Uterus (tissue), 2 donors: ENCODE measurements at regions not wholly inside any gene's neighbourhood (a gene's known extent, or its start where the extent isn't known, plus 50 kb on each side); places are given as distances from the start of the nearest gene placed in this dataset.

Experiments
- CTCF ChIP-seq, 4 experiments: fragments of 200-600 bp in 2 of 4; fragments of 450-650 bp in 2 of 4; sonication (generic) in 2 of 4; IDR thresholded peaks; one replicate each; pipeline ENCODE4 v1.5.1; 2016 to 2019; ENCODE audit warnings: antibody characterized with exemption in 4 of 4, mild to moderate bottlenecking in 2 of 4, moderate library complexity in 1 of 4
- POLR2A ChIP-seq, 2 donors: fragments of 450-650 bp; IDR thresholded peaks; one replicate each; pipeline ENCODE4 v1.6.1; 2016; ENCODE audit warnings: antibody characterized with exemption in 2 of 2, mild to moderate bottlenecking in 1 of 2, moderate library complexity in 1 of 2

DNA sequence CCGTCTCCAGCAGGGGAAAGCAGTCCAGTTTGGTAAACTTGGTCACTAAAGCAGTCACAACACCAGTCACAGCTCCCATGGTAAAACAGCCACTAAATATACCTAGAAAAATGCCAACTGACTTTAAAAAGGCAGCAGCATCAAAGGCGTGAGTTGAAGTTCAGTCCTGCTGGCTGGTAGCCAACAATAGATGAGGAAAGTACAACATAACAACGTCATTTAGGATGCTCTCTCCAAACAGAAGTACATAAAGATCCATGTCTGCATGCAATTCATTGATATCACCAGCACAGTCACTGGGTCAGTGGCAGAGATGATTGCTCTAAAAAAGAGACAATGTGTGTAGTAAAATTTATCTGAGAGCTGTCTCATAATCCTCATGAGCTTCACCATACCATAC, 59.3 kb upstream of the TMPO start:
- TF ChIP-seq POLR2A (IDR thresholded peaks at IDR 0.05) (no peak), CTCF (IDR thresholded peaks at IDR 0.05) (no peak)
